ENCODE measurements at regions not wholly inside any gene's neighbourhood (a gene's known extent, or its start where the extent isn't known, plus 50 kb on each side); places are given as distances from the start of the nearest gene placed in this dataset.

GRCh38 chr12:59182658-59183455 lies 262.6 kb upstream of the LRIG3 start:
- H3K4me1 ChIP-seq (ENCODE audit: insufficient read depth, low read length), result no peaks in the 10 kb centered on the region
- no peak overlapping the region for H3K4me3 ChIP-seq (ENCODE audit: low read length)
- H3K27me3 ChIP-seq (ENCODE audit: insufficient read depth, low read length), result no peaks in the 10 kb centered on the region
- H3K9me3 ChIP-seq (ENCODE audit: low read depth, low read length), result no peaks in the 10 kb centered on the region

- no peaks in the 10 kb centered on the region for H3K27me3 ChIP-seq (ENCODE audit: insufficient read depth, low read length)
- no peak overlapping the region for H3K4me3 ChIP-seq (ENCODE audit: low read length)
- no peaks in the 10 kb centered on the region for H3K9me3 ChIP-seq (ENCODE audit: low read depth, low read length)
- no peaks in the 10 kb centered on the region for H3K4me1 ChIP-seq (ENCODE audit: insufficient read depth, low read length)
These were observed 261.9 kb upstream of the LRIG3 start for GRCh38 chr12:59182191-59182590.

GRCh38 chr12:59181196-59181777 lies 261.0 kb upstream of the LRIG3 start:
- Histone ChIP-seq H3K27me3 (ENCODE audit: insufficient read depth, low read length) (no peaks in the 10 kb centered on the region), H3K4me3 (ENCODE audit: low read length) (no peak overlapping the region), H3K9me3 (ENCODE audit: low read depth, low read length) (no peaks in the 10 kb centered on the region), H3K4me1 (ENCODE audit: insufficient read depth, low read length) (no peaks in the 10 kb centered on the region)

GRCh38 chr12:59179231-59179630 lies 258.9 kb upstream of the LRIG3 start:
- no peaks in the 10 kb centered on the region for H3K9me3 ChIP-seq (ENCODE audit: low read depth, low read length)

GRCh38 chr12:59173695-59174094 lies 253.4 kb upstream of the LRIG3 start:
- H3K9me3 ChIP-seq (ENCODE audit: low read depth, low read length), result no peaks in the 10 kb centered on the region
- H3K27me3 ChIP-seq (ENCODE audit: insufficient read depth, low read length), result no peaks in the 10 kb centered on the region
- H3K4me1 ChIP-seq (ENCODE audit: insufficient read depth, low read length), result no peaks in the 10 kb centered on the region
- H3K4me3 ChIP-seq (ENCODE audit: low read length), result no peak overlapping the region

More at GRCh38 chr12:59179231-59179630, 258.9 kb upstream of the LRIG3 start:
- Histone ChIP-seq H3K4me1 (ENCODE audit: insufficient read depth, low read length) (no peaks in the 10 kb centered on the region), H3K27me3 (ENCODE audit: insufficient read depth, low read length) (no peaks in the 10 kb centered on the region), H3K4me3 (ENCODE audit: low read length) (no peak overlapping the region)

- H3K4me3 ChIP-seq (ENCODE audit: low read length), result no peak overlapping the region
- H3K27me3 ChIP-seq (ENCODE audit: insufficient read depth, low read length), result no peaks in the 10 kb centered on the region
- no peaks in the 10 kb centered on the region for H3K4me1 ChIP-seq (ENCODE audit: insufficient read depth, low read length)
These were observed 248.3 kb upstream of the LRIG3 start for GRCh38 chr12:59168647-59169046.

GRCh38 chr12:59166457-59166856 lies 246.2 kb upstream of the LRIG3 start:
- Histone ChIP-seq H3K27me3 (ENCODE audit: insufficient read depth, low read length) (no peaks in the 10 kb centered on the region), H3K4me1 (ENCODE audit: insufficient read depth, low read length) (no peaks in the 10 kb centered on the region), H3K9me3 (ENCODE audit: low read depth, low read length) (no peaks in the 10 kb centered on the region), H3K4me3 (ENCODE audit: low read length) (no peak overlapping the region)

More at GRCh38 chr12:59168647-59169046, 248.3 kb upstream of the LRIG3 start:
- no peaks in the 10 kb centered on the region for H3K9me3 ChIP-seq (ENCODE audit: low read depth, low read length)

- Histone ChIP-seq H3K27me3 (ENCODE audit: insufficient read depth, low read length) (no peaks in the 10 kb centered on the region), H3K4me1 (ENCODE audit: insufficient read depth, low read length) (no peaks in the 10 kb centered on the region), H3K4me3 (ENCODE audit: low read length) (no peak overlapping the region), H3K9me3 (ENCODE audit: low read depth, low read length) (no peaks in the 10 kb centered on the region)
These were observed 244.9 kb upstream of the LRIG3 start for GRCh38 chr12:59164991-59165718.

- H3K4me1 ChIP-seq (ENCODE audit: insufficient read depth, low read length), result no peaks in the 10 kb centered on the region
- H3K4me3 ChIP-seq (ENCODE audit: low read length), result no peak overlapping the region
- H3K9me3 ChIP-seq (ENCODE audit: low read depth, low read length), result no peaks in the 10 kb centered on the region
- H3K27me3 ChIP-seq (ENCODE audit: insufficient read depth, low read length), result no peaks in the 10 kb centered on the region
These were observed 243.9 kb upstream of the LRIG3 start for GRCh38 chr12:59164226-59164625.

- Histone ChIP-seq H3K4me1 (ENCODE audit: insufficient read depth, low read length) (no peaks in the 10 kb centered on the region), H3K27me3 (ENCODE audit: insufficient read depth, low read length) (no peaks in the 10 kb centered on the region), H3K4me3 (ENCODE audit: low read length) (no peak overlapping the region), H3K9me3 (ENCODE audit: low read depth, low read length) (peaks cover 4% of the 10 kb centered on the region)
These were observed 238.4 kb upstream of the LRIG3 start for GRCh38 chr12:59158681-59159080.

GRCh38 chr12:59158066-59158465 lies 237.8 kb upstream of the LRIG3 start:
- Histone ChIP-seq H3K9me3 (ENCODE audit: low read depth, low read length) (peaks cover 4% of the 10 kb centered on the region), H3K4me3 (ENCODE audit: low read length) (no peak overlapping the region), H3K27me3 (ENCODE audit: insufficient read depth, low read length) (no peaks in the 10 kb centered on the region), H3K4me1 (ENCODE audit: insufficient read depth, low read length) (no peaks in the 10 kb centered on the region)

GRCh38 chr12:59155448-59155847 lies 235.1 kb upstream of the LRIG3 start:
- H3K4me3 ChIP-seq (ENCODE audit: low read length), result no peak overlapping the region
- peaks cover 4% of the 10 kb centered on the region for H3K9me3 ChIP-seq (ENCODE audit: low read depth, low read length)
- H3K4me1 ChIP-seq (ENCODE audit: insufficient read depth, low read length), result no peaks in the 10 kb centered on the region
- no peaks in the 10 kb centered on the region for H3K27me3 ChIP-seq (ENCODE audit: insufficient read depth, low read length)

GRCh38 chr12:59151243-59151642 lies 230.9 kb upstream of the LRIG3 start:
- Histone ChIP-seq H3K27me3 (ENCODE audit: insufficient read depth, low read length) (no peaks in the 10 kb centered on the region), H3K4me1 (ENCODE audit: insufficient read depth, low read length) (no peaks in the 10 kb centered on the region), H3K9me3 (ENCODE audit: low read depth, low read length) (peaks cover 4% of the 10 kb centered on the region), H3K4me3 (ENCODE audit: low read length) (no peak overlapping the region)

- no peak overlapping the region for H3K4me3 ChIP-seq (ENCODE audit: low read length)
These were observed 229.8 kb upstream of the LRIG3 start for GRCh38 chr12:59149995-59150642.

GRCh38 chr12:59147791-59148190 lies 227.5 kb upstream of the LRIG3 start:
- no peaks in the 10 kb centered on the region for H3K9me3 ChIP-seq (ENCODE audit: low read depth, low read length)
- no peaks in the 10 kb centered on the region for H3K27me3 ChIP-seq (ENCODE audit: insufficient read depth, low read length)
- no peak overlapping the region for H3K4me3 ChIP-seq (ENCODE audit: low read length)
- no peaks in the 10 kb centered on the region for H3K4me1 ChIP-seq (ENCODE audit: insufficient read depth, low read length)

More at GRCh38 chr12:59149995-59150642, 229.8 kb upstream of the LRIG3 start:
- Histone ChIP-seq H3K9me3 (ENCODE audit: low read depth, low read length) (no peaks in the 10 kb centered on the region), H3K27me3 (ENCODE audit: insufficient read depth, low read length) (no peaks in the 10 kb centered on the region), H3K4me1 (ENCODE audit: insufficient read depth, low read length) (no peaks in the 10 kb centered on the region)
